GM18870 (cell line): ENCODE measurements at regions not wholly inside any gene's neighbourhood (a gene's known extent, or its start where the extent isn't known, plus 50 kb on each side); places are given as distances from the start of the nearest gene placed in this dataset.

Source experiments
- ATAC-seq: cut with Tn5 transposase; IDR thresholded peaks from one replicate; pipeline ENCODE4 v1.9.1; 2021; ENCODE audit warnings: moderate library complexity; ENCODE audit not compliant: unreplicated experiment

- no peak for ATAC-seq
Measured at GRCh38 chr2:103464831-103465230, 703.0 kb downstream of the TMEM182 start.

- ATAC-seq = no peak
Measured at GRCh38 chr2:103469800-103470199, 708.0 kb downstream of the TMEM182 start.

GRCh38 chr2:103484906-103485305 is 723.1 kb downstream of the TMEM182 start:
- ATAC-seq = no peak

DNA sequence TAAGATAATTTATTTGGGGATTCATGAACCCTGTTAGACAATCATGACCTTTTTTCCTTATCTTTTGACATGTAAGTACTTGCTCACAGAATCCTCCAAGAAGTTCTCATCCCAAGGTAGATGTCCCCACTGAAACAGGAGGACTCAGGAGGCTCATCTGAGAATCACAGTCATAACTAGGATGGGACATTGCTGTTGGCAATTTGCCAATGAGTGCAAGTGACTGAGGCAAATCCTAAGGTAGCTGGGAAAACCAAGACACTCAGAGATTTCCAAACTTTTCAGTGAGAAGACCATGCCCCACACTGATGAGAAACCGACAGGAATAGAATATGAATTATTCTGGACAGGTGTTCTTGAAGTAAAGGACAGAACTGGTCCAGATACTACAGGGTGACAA is 735.0 kb downstream of the TMEM182 start:
- ATAC-seq = no peak

DNA sequence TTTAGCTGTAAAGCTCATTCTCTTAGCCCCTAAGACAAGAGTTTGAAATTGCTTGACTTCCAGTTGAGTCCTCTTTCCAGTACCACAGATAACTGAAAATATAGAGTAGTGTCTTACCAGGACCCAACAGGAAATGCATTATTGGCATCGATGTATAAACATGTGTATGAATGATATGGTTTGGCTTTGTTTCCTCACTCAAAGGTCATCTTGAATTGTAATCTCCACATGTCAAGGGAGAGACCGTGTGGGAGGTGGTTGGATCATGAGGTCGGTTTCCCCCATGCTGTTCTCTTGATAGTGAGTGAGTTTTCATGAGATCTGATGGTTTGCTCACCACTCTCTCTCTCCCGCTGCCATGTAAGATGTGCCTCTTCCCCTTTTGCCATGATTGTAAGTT is 745.0 kb downstream of the TMEM182 start:
- no peak for ATAC-seq

- ATAC-seq = no peak
Measured at GRCh38 chr2:103512442-103512841, 750.6 kb downstream of the TMEM182 start.

GRCh38 chr2:103520547-103520946 is 758.7 kb downstream of the TMEM182 start:
- ATAC-seq = no peak

GRCh38 chr2:103525756-103526155 is 763.9 kb downstream of the TMEM182 start:
- no peak for ATAC-seq

GRCh38 chr2:103526757-103527156 is 764.9 kb downstream of the TMEM182 start:
- no peak for ATAC-seq

DNA sequence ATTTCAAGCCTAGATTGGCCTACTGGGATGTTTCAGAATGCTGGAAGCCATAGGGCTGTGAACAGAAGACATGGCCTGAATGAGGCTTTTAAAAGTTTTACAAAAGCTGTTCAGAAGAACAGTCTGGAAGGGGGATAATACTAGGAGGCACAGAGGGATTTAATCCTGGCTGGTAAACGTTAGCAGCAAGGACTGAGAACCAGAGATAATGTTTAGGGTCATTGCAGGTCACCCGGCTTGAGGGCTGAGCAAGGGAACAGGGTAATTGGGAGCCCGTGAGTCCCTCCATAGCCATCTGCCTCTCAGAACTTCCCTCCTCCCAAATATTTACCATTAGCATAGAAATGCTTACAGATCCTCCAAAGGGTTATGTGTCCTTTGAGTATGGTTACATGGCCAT is 765.4 kb downstream of the TMEM182 start:
- no peak for ATAC-seq

DNA sequence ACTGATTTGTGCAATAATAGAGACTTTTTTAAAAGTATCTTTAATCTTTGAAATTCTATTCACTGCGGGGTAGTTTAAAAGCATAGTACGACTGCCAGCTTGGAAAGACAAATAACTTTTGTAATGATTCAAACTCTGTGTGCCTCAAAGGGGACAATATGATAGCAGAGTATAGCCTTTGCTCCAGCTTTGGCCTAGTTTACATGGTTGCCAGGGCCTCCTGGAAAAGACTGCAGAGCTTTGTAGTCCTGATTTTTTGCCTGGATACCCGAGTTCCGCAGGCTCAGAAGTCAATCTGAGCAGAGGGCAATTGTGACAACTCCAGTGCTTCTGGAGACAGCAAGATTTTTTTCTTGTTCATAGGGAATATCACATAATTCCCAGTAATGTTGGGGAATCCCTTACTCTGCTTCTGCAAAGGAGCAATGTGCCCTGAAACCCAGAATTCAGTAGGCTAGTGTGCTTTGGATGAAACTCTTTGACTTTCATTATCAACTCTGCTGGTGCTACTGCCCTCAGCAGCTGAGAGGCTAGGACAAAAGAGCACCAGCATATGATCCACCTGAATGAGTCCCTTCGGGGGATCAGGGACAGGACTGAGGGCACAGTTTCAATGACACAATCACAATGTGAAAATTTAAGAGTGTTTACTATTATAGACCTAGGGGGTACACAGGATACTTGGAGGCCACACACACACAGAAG is 768.1 kb downstream of the TMEM182 start:
- no peak for ATAC-seq

DNA sequence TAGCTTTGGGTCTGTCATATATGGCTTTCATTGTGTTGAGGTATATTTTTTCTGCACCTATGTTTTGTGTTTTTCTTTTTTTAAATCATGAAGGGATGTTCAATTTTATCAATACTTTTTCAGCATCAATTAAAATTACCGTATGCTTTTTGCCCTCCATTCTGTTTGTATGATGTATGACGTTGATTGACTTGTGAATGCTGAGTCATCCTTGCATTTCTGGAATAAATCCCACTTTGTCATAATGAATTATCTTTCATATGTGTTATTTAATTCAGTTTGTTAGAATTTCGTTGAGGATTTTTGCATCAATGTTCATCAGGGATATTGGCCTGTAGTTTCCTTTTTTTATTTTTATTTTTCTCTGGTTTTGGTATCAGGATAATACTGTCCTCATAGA is 790.9 kb downstream of the TMEM182 start:
- ATAC-seq = no peak

DNA sequence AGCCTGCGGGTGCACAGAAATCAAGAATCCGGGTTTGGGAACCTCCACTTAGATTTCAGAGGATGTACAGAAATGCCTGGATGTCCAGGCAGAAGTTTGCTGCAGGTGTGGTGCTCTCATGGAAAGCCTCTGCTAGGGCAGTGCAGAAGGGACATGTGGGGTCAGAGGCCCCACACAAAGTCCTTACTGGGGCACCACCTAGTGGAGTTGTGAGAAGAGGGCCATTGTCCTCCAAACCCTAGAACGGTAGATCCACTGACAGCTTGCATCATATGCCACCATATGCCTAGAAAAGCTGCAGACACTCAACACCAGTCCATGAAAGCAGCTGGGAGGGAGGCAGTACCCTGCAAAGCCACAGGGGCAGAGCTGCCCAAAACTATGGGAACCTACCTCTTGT is 833.0 kb downstream of the TMEM182 start:
- no peak for ATAC-seq

GRCh38 chr2:103605071-103605780 is 843.4 kb downstream of the TMEM182 start:
- ATAC-seq = no peak

GRCh38 chr2:103615611-103616105 is 853.8 kb downstream of the TMEM182 start:
- no peak for ATAC-seq

DNA sequence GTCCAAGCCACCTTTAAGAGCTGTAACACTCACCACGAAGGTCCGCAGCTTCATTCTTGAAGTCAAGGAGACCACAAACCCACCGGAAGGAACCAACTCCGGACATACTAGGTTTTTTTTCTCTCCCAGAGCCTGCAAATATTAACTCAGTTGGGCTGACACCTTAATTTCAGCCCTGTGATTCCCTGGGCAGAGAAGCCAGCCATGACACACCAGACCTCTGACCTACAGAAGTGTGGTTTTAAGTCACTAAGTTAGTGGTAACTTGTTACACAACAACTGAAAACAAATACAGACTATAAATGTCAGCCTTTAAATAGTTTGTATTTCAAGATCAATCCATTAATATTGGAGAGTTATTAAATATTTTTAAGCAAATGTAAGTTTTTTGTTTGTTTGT is 855.1 kb downstream of the TMEM182 start:
- ATAC-seq = no peak

- ATAC-seq = no peak
Measured at GRCh38 chr2:103618112-103618511, 856.3 kb downstream of the TMEM182 start.

DNA sequence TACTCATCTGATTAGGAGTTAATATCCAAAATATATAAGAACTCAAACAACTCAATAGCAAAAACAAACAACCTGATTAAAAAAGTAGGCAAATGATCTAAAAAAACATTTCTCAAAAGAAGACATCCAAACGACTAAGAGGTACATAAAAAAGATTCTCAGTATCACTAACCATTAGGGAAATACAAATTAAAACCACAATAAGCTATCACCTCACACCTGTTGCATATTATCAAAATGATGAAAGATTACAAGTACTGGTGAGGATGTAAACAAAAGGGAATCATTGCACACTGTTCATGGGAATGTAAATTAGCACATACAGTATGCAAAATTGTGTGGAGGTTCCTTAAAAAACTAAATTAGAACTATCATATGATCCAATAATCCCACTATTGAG is 865.5 kb downstream of the TMEM182 start:
- ATAC-seq = no peak

DNA sequence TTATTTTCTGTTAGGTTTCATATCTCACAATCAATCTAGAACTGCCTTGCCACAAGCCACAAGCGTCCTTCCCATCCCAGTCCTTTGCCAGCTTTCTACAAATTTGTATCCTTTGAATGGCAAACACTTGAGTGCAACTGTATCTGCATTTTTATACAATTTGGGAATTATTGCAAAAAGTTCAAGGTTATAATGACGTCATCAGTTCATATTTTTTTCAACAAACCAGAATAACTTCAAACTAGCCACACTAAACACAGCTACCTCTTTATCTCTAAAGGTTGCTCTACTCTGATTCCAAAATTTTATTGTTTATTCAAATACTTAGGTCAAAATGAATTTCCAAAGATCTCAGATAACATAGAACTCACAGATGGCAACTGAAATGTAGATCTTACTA is 877.1 kb downstream of the TMEM182 start:
- ATAC-seq = no peak

DNA sequence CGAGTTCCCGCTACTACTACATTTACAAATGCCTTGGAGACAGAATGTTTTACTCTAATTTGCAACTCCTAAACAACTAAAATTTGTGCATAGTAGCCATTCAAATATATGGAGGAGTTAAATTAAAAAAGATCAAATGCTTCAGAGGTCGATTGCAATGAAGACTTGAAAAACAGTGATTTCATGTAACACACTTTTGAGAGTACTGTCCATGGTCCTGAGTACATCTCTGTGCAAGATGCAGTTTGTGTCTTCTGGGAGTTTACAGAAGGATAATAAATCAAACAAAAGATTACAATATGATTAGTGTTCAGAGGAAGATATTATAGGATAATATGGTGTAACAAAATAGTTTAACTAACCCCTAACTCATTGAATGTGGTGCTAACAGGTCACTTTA is 894.7 kb downstream of the TMEM182 start:
- ATAC-seq = no peak

GRCh38 chr2:103660519-103660918 is 898.7 kb downstream of the TMEM182 start:
- ATAC-seq = no peak

GRCh38 chr2:103660947-103661346 is 899.1 kb downstream of the TMEM182 start:
- no peak for ATAC-seq
